HG02884 (cell line): ENCODE measurements at regions not wholly inside any gene's neighbourhood (a gene's known extent, or its start where the extent isn't known, plus 50 kb on each side); places are given as distances from the start of the nearest gene placed in this dataset.
"Not testable (repeated sequence)": the region's sequence is repeated elsewhere in the genome, so short reads cannot be mapped to it uniquely, and the experiment has no call there.

ENCODE experiments used
- ATAC-seq: cut with Tn5 transposase; IDR thresholded peaks from one replicate; pipeline ENCODE4 v1.9.1; 2021; ENCODE audit warnings: mild to moderate bottlenecking, moderate library complexity; ENCODE audit not compliant: unreplicated experiment

- no peak for ATAC-seq
These were observed 434.9 kb upstream of the PABPC4L start for GRCh38 chr4:134636338-134637051.

- no peak for ATAC-seq
These were observed 432.7 kb upstream of the PABPC4L start for GRCh38 chr4:134634301-134634700.

DNA sequence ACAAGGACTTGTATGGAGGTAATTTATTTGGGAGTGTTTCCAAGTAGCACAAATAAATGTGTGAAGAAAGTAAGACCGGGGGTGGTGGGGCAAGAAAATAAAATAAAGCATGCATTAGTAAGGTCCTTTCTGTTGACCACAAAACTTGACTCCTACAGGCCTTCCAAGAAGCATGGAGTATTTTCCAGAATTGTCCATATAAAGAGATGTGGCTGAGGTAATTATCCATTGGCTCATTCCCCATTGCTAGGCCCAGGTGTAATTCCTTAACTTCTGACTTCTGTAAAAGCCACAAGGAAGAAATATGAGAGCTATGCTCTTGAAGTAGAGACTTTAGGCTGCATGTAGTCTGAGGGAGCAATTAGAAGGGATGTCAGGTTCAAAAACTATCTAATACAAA, 430.5 kb upstream of the PABPC4L start:
- no peak for ATAC-seq

DNA sequence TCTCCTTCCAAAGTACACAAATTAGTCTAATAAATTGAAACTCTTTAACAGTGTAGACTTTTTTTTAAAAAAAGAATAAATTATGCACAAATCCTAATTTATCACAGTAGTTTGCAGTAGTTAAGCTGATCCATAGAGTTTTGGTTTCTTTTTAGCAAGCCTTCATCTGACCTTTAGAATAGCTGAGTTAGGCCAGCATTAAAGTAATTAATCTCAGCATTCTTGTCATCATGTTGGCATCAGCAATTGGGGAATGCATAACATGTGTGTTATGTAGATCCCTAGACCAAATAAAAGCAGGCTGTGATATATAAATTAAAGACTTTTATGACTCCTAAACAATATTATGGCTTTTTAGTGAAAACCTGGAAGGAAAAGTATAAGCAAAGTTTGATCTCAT, 426.5 kb upstream of the PABPC4L start:
- no peak for ATAC-seq

DNA sequence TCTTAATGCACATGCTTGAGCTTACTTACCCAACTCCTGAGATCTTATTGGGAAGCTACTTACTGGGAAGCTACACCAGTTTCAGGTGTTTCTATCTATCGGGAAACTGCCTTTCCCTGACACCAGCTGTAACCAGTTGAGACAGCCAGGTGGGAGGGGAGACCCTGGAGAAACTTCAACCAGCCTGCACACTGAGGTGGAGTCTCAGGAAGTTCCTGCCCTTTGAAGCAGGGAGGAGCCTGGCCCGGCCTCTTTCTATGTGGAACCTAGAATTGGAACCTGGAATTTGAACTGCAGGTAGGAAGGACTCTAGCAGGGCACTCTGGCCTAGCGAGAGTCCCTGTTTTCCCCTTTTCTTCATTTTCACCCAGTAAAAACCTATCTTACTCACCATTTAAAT, 425.8 kb upstream of the PABPC4L start:
- ATAC-seq: no peak

GRCh38 chr4:134624365-134624764, 422.8 kb upstream of the PABPC4L start:
- ATAC-seq: no peak

GRCh38 chr4:134622626-134623575, 421.3 kb upstream of the PABPC4L start:
- not testable (repeated sequence) for ATAC-seq

DNA sequence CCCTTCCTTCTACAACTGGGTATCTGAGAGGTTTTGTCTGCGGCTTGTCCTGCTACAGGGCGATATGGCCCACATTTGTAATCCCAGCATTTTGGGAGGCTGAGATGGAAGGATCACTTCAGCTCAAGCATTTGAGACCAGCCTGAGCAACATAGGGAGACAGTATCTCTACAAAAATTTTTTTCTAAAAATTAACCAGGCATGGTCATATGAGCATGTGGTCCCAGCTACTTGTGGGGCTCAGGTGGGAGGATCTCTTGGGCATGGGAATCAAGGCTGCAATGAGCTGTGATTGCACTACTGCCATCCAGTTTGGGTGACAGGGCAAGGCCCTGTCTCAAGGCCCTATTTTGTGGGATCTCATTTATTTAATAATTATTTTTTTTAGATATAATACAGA, 420.6 kb upstream of the PABPC4L start:
- no peak for ATAC-seq

DNA sequence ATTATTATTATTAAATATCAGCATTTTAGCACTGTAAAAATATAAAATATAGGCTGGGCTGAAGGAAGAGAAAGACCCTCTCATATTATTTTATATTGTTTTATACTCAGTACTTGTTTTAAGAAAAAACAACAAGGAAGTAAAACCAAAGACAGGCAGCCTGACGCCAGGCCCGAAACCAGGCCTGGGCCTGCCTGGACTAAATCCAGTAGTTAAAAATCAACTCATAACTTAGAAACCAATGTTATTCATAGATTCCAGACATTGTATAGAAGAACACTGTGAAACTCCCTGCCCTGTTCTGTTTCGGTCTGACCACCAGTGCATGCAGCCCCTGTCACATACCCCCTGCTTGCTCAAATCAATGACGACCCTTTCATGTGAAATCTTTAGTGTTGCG, 420.1 kb upstream of the PABPC4L start:
- ATAC-seq: not testable (repeated sequence)

GRCh38 chr4:134610956-134611355, 409.4 kb upstream of the PABPC4L start:
- ATAC-seq: no peak

GRCh38 chr4:134610172-134610571, 408.6 kb upstream of the PABPC4L start:
- no peak for ATAC-seq

DNA sequence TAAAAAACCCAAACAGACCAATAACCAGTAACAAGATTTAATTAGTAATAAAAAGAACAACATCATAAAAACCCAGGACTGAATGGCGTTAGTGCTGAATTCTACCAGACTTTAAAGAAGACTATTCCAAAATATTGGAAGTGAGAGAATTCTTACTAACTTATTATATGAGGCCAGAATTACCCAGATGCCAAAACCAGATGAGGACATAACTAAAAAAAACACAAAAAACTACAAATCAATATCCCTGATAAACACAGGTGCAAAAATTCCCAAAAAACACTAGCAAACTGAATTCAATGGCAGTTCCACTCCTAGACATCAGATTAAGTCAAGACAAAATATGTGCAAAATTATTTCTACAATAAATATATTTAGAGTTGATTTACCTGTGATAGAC, 400.1 kb upstream of the PABPC4L start:
- ATAC-seq: no peak

DNA sequence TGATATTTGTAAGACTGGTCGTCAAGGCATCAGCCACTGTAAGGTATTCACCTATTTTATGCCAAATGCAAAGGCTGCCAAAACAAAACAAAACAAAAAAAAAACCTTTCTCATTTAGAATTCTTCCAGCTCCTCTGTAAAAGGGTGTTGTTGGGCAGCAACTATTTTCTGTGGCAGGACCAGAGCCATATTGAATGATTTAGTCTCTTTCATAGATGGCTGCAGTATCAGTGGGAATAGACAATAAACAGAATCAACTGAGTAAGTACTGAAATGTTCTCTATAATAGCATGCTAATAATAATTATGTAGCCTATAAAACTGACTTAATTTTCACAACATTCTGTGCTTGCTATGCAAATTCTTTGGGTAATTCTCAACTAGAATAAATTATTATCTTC, 389.7 kb upstream of the PABPC4L start:
- no peak for ATAC-seq

DNA sequence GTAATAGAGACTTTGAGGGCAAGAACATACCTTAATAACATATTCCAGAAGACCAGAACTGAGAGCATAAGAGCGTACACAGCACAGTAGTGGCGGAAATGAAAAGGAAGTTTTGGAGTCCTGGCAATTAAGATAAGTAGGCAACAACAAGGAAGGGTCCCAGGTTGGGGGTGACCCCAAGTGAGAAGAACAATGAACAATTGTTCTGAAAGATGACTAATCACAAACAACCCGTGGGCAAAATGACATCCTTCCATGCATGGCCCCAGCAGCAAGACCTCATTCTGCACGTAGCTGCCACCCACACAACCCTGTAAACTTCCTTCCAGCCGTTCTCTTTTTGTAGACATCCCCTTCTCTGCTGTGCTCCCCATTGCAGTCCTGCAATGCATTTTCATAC, 384.4 kb upstream of the PABPC4L start:
- no peak for ATAC-seq

GRCh38 chr4:134567461-134567860, 365.9 kb upstream of the PABPC4L start:
- ATAC-seq: no peak

DNA sequence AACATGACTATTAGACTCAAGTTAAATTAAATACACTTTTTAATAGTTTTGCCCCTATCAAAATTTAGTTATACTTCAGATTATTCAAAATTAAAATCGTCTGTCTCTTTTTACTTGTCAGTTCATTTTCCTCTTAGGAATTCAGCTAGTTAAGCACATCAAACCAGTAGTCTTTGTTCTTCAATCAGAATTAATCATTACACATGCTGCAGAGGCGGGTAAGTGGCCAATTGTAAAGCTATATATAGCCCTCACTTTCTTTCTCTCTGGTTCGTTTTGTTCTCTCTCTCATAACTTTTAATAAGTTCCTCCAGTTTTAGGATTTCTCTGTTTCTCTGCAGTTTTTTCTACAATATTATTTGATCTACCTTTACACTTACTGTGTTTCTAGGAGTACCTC, 359.1 kb upstream of the PABPC4L start:
- ATAC-seq: no peak

GRCh38 chr4:134552063-134552462, 350.5 kb upstream of the PABPC4L start:
- ATAC-seq: no peak

- no peak for ATAC-seq
These were observed 349.8 kb upstream of the PABPC4L start for GRCh38 chr4:134551348-134551747.

DNA sequence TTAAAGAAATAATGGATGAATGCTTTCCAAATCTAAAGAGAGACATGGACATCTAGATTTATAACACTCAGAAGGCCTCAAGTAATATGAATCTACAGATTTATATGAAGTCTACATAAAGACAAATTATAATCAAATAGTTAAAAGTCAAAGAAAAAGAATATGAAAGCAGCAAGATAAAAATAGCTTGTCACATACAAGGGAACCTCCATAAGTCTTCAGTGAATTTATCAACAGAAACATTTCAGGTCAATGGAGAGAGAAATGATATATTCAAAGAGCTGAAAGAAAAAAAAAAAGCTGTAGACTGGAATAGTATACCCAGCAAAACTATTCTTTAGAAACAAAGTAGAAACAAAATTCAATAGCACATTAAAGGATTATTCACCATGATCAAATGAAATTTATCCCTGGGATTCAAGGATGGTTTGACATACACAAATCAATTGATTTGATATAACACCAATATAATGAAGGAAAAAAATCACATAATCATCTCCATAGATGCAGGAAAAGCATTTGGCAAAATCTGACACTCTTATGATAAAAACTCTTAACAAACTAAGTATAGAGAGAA, 346.6 kb upstream of the PABPC4L start:
- ATAC-seq: no peak

DNA sequence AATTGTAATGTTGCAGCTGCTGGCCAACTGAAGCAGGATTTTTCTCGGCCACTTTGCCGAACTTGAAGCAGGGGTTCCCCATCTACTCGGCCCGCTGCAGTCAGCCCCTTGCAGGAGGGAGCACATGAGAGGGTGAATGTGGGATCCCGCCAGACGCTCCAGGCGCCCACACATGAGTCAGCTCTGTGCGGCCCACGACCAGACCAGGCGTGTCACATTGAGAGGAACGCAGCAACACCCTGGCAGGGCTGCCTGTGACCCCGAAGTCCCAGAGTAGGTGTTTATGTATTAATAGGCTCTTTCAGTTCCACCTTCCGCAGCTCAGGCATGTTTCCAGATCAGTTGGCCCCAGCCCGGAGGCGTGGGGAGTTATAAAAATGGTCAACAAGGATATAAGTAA, 344.7 kb upstream of the PABPC4L start:
- no peak for ATAC-seq

DNA sequence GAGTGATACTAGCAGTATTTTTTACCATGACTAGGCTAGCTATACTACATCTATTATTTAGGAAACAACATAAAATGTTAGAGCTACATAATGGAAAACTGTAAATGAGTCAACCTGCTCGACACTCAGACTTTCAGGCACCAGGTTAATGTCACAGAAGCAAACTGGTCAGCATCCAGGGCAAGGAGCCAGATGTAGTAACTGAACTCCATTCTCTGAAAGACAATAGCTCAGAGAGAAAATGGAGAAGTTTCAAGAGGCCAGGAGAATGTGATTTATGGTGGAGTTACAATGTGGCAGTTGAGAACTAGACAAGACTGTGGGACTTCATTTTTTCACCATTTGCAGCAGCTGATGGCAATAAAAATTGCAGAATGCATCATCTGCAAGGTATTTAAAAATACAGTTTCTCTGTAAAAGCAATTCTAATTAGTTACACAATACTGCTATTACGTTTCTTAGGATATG, 342.7 kb upstream of the PABPC4L start:
- no peak for ATAC-seq

DNA sequence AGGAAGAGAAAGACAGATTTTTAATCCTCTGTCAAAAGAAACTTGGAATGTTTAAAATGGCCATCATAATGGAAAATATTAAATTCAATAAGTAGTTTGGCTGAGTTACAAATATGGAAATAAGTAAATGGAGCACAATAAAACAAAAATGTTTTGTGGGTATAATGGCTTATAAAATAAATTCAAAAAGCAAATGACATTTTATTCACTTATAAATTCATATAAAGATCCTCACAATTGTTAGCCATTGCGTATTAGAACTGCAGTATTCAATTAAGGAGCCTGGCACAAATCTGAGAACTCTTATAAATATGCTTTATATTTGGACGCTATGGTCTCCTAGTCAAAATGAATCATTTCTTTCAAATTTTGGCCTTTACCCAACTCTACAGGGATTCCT, 339.0 kb upstream of the PABPC4L start:
- ATAC-seq: no peak
